ENCODE measurements at regions not wholly inside any gene's neighbourhood (a gene's known extent, or its start where the extent isn't known, plus 50 kb on each side); places are given as distances from the start of the nearest gene placed in this dataset.

DNA sequence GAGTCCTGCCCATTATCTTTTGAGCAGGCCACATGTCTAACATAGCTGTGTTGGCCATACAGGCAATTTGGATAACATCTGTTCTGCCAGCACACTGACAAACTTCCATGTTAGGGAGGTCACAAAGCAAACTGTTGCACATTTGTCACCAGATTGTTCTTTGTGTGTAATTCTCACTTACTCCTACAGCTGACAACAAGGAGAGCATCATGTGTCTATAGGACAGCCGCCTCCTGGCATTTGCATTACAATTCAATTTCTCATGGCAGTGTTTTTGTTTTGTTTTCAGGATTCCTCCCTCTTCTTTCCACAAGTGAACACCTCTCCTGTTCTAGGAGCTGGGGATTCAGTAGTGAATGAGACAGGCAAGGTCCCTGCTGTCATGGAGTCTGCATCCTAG is 94.3 kb upstream of the LEF1 start:
- DNase-seq: no peak

DNA sequence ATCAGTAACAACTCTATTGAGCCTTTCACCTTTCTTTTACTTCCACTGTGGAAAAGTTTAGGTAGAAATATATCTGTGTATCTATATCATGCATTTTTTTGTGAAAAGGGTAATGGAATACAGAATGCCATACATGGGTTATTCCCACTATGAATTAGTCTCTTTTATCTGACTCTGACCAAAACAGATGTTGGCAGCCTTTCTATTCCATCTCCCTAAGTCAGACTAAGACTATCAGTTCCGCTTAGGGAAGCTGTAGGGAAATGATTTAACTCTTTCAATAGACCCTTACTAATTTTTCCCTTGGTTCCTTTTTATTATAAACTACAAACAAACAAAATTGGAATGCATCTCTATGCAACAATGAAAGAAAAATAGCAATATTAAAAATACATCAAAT is 92.3 kb upstream of the LEF1 start:
- no peak for DNase-seq

DNA sequence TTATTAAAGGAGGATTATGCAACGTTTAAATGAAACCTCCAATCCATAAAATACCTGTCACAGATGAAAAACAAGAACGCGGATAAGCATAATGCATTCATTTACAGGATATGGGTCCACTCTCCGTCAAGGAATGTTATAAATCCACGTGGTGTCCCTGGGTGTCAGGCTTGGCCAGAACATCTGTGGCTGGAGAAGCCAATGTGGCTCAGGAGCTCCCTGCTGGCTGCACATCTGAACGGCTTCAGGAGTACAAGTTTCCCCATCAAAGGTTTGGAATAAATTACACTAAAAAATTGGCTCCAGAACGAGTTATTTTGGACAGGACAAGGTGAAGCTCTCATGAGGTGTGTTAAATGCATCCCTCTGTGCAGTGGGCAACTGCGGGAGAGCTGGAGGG is 87.8 kb upstream of the LEF1 start:
- no peak for DNase-seq

DNA sequence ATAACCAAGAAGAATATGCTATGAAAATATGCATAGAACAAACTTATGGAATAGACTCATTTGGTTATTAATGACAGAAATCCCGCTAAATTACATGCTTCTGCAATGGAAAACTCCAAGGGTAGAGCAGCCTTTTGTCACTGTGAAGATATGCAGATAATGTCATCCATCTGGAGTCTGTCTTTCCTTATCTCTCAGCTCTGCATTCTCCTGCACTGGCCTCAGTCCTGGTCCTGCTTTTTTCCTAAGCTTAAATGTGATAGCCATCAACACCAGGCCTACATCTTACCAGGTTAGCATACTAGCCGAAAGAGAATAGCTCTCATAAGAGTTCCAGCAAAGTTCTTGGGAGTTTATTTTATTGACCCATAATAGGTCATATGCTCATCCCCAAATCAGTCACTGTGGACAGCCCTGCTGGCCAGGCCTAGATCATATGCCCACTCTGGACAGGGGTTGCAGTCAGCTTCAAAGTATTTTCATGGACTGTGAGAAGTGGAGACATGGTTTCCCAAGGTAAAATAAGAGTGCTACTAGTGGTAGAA is 86.5 kb upstream of the LEF1 start:
- no peak for DNase-seq

DNA sequence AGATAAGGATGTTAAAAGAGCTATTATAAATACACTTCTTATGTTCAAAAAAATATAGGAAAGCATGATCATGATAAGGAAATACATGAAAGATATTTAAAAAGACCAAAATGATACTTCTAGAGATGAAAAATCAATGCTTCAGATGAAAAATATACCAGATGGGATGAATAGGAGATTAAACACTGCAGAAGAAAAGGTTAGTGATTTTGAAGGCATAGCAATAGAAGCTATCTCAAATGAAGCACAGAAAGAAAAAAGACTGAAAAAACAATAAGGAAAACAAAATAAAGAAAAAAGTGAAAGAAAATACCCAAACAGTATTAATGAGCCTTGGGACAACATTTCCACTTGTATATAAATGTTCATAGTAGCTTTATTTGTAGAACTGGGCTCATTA is 80.7 kb upstream of the LEF1 start:
- no peak for DNase-seq

DNA sequence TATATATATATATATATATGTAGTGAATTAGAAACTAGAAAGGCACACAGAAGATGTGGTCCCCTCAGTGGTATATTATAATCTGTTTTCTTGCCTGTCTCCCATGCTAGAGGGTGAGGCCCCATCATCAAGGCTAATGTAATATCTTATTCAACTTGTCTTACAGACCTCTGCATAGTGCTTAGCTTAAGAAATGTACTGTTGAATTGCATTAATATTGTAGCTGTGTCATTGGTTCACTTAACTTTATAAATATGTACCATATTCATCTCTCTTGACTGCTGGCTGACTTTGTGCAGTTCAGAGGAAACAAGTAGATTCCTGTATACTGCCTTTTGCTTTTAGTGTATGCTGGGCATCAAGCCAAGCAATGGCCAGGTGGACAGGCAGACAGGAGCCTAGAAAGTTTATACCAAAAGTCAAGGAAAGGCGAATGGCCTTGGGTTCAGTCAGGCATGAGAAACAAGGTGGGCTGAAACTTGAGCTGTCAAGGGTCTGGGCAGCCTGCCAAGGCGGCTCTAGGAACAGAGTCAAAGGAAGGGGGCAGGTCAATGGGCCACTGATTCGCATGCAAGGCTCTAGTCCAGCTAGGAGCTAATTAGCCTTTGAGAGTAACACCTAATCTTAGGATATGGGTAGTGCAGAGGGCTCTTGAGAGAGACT is 78.8 kb upstream of the LEF1 start:
- DNase-seq: no peak

DNA sequence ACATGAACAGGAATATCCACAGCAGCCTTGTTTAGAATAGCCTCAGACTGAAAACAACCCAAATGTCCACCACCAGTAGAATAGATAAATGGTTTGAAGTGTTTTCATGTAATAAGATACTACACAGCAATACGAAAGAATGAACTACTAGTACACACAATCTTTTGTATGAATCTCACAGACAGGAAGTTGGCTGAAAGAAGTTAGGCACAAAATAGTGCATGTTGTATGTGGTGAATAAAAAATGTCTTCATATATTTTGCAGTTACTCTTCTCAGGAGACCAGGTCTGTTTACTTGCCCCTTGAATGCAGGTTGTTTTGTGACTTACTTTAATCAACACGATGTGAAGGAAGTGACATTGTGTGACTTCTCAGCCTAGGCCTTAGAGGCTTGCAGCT is 75.9 kb upstream of the LEF1 start:
- no peak for DNase-seq

DNA sequence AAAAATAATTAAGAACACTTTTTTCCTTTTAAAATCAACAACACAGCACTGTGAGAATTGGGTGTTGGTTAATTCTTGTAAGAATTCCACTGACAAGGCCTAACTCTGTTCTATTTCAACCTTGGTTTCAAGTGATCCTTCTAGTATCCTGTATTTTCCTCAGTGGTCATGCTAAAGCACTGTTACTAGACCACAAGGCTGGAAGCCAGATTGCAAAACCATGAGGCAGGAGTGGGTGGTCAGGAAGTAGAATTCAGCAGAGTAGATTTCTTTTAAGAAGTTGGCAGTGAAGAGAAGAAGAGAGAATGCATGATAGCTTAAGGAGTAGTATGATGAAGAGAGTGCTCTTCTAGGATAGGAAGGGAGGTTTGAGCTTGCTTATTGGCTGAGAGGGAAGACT is 71.6 kb upstream of the LEF1 start:
- no peak for DNase-seq

DNA sequence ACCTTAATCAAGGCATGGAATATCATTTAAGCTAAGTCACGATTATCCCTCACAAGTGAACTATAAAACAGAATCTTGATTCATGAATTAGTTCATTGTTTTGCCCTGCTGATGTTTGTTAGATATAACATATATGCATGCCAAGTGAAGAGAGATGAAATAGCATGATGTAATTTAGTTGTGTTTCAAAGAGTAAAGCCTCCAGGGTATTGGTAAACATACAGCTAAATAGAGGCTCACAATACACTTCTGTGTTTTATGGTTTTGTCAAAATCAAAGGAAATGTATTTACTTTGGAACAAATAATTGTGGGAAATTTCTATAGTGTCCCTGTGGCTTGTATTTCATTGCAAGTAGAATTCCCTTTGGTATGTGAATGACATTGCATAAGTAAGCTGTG is 69.0 kb upstream of the LEF1 start:
- DNase-seq: no peak

DNA sequence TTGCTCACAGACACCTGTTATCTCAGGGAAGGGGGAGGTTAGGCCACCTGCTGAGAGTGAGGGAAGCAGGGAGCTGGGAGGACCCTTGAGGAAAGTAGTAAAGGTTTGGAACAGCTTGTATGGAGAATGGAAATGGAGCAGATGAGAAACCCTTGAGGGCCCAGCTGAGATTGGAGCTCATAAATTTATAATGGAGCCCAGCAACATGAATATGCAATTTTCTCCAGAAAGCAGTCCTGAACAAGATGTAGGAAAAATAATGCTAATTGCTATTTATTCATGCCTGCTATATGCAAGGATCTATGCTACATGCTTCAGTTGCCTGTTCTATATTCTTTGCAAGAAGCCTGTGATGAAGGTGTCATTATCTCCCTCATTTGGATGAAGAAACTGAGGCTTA is 67.5 kb upstream of the LEF1 start:
- DNase-seq: no peak

DNA sequence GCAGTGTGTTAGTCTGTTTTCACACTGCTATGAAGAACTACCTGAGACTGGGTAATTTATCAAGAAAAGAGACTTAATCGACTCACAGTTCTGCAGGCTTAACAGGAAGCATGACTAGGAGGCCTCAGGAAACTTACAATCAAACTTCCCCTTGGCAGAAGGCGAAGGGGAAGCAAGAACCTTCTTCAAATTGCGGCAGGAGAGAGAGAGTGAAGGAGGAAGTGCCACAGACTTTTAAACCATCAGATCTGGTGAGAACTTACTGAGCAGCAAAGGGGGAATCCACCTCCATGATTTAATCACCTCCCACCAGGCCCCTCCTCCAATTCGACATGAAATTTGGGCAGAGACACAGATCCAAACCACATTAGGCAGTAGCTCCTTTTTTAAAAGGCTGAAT is 59.2 kb upstream of the LEF1 start:
- no peak for DNase-seq

DNA sequence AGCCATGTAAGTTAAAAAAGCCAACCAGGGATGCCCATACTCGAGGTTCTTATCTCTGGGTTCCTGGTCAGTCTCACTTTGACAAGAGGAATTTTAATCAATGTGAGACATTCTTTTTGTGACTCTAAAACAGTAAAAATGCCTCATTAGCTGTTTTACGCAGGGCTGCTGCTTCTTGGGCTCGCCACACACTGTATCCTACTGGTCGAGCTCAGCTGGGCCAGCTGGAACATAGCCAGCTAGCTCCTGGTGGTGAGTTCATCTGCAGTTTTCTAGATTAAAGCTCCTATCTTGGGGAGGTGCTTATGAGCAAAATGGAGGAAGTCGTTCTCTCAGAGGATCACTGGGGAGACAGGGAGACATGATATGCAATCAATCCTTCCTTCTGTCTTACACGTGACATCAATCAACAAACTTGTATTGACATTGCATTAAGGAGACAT is 55.9 kb upstream of the LEF1 start:
- no peak for DNase-seq

DNA sequence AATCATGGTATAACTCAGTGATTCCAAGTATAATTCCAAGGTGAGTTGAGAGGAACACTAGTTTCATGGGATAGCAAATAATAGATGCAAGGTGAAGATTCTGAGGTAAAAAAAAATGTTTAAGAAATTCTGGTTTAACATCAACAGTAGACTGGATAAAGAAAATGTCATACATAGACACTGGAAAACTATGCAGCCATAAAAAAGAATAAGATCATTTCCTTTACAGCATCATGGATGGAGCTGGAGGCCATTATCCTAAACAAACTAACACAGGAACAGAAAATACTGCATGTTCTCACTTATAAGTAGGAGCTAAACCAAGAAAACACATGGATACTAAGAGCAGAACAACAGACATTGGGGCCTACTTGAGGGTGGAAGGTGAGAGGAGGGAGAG is 54.6 kb upstream of the LEF1 start:
- no peak for DNase-seq

DNA sequence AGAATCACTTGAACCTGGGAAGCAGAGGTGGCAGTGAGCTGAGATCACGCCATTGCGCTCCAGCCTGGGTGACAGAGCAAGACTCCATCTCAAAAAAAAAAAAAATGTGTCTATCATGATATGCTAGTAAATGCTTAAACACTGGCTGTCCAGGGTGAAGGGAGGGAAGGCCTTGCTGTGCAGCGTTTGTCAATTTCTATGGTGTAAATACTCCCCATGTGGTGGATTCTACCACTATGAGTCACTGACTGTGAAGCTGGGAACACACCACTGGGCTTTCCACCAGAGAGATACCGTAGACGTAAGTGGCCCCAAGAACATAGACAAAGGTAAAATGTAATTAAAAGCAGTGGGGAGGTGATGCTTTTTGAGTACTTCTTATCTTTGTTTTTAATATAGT is 51.3 kb upstream of the LEF1 start:
- no peak for DNase-seq

All from activated naive CD4-positive, alpha-beta T cell treated with Interleukin-2 at 50 U/mL for 16 hours (primary cell).